Cardiac fibroblast (primary cell): ENCODE measurements at regions not wholly inside any gene's neighbourhood (a gene's known extent, or its start where the extent isn't known, plus 50 kb on each side); places are given as distances from the start of the nearest gene placed in this dataset.

Experiments
- DNase-seq, 2 donors: peaks; one replicate each; pipeline versions ENCODE4 v3.0.0 to v3.0.0-alpha.2; 2010; ENCODE audit warnings: low read depth in 2 of 2
- H3K4me3 ChIP-seq, 2 donors: replicated peaks in 1 of 2; 1 replicate in 1 of 2; 2 replicates in 1 of 2; pipeline ENCODE4 v1.5.1; 2011; ENCODE audit warnings: low read depth in 2 of 2, low read length in 2 of 2, mild to moderate bottlenecking in 2 of 2, moderate library complexity in 1 of 2
- CTCF ChIP-seq: IDR thresholded peaks from one replicate; pipeline ENCODE4 v1.5.1; 2011; ENCODE audit warnings: low read depth, mild to moderate bottlenecking, low read length, inconsistent platforms

GRCh38 chr14:98580131-98580678 lies 691.8 kb downstream of the BCL11B start:
- no peak overlapping the region for H3K4me3 ChIP-seq
- no peak for TF ChIP-seq CTCF
- no peak for DNase-seq

- TF ChIP-seq CTCF: no peak
- DNase-seq: no peak
- H3K4me3 ChIP-seq: no peak overlapping the region
Measured at GRCh38 chr14:98582276-98582675, 689.7 kb downstream of the BCL11B start.

- no peak for TF ChIP-seq CTCF
Measured at GRCh38 chr14:98591161-98591560, 680.8 kb downstream of the BCL11B start.

GRCh38 chr14:98592611-98593170 lies 679.3 kb downstream of the BCL11B start:
- H3K4me3 ChIP-seq: no peak overlapping the region
- no peak for TF ChIP-seq CTCF
- DNase-seq: no peak

More at GRCh38 chr14:98591161-98591560, 680.8 kb downstream of the BCL11B start:
- H3K4me3 ChIP-seq: no peak overlapping the region
- DNase-seq: no peak

GRCh38 chr14:98593361-98593761 lies 678.6 kb downstream of the BCL11B start:
- no peak for TF ChIP-seq CTCF
- no peak overlapping the region for H3K4me3 ChIP-seq
- DNase-seq: no peak

- TF ChIP-seq CTCF: no peak
- no peak overlapping the region for H3K4me3 ChIP-seq
- DNase-seq: no peak
Measured at GRCh38 chr14:98594156-98594555, 677.8 kb downstream of the BCL11B start.

GRCh38 chr14:98598576-98598975 lies 673.4 kb downstream of the BCL11B start:
- no peak for DNase-seq
- no peak overlapping the region for H3K4me3 ChIP-seq
- no peak for TF ChIP-seq CTCF
